Femur (tissue), 1 donor: ENCODE measurements at regions not wholly inside any gene's neighbourhood (a gene's known extent, or its start where the extent isn't known, plus 50 kb on each side); places are given as distances from the start of the nearest gene placed in this dataset.

ENCODE experiments used
- DNase-seq: peaks from one replicate; pipeline ENCODE4 v3.0.0-alpha.2; 2017

DNA sequence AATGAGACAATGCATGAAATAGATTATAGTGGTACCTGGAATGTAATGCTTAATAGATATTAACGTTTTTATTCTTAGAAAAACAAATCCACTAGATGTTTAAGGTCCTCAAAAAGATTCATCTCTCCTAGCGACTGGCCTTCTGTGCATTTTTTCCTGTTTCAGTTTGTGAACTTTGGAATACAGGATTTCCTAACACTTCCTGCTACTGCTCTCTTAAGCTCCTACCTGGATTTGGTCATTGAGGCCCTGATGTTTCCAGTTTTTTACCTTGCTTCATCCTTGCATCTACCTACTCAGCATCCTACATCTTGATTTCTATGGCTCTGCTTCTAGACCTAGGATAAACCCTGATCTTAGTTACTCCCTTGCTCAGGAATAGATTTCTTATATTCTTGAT, 188.4 kb downstream of the ABCC12 start:
- no peak for DNase-seq

DNA sequence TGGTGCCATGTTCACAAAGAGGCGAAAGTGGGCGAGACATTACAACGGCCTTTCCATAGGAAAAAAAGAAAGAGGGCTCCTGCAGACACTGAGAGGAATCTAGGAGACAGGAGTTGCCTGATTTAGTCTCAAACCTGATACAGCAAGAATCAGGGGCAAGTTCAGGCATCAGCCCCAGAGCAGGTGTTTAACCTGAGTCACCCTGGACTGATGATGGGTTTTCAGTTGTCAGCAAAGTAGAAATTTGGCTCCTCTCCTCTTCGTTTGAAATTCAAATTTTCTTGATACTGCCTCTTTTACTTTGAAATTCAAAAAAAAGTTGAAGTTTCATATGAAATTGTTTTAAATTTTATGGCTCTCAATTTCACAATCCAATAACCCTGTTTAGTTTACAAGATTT, 189.5 kb downstream of the ABCC12 start:
- DNase-seq, result no peak

- DNase-seq, result no peak
Measured at GRCh38 chr16:47965439-47965838, 190.4 kb downstream of the ABCC12 start.

DNA sequence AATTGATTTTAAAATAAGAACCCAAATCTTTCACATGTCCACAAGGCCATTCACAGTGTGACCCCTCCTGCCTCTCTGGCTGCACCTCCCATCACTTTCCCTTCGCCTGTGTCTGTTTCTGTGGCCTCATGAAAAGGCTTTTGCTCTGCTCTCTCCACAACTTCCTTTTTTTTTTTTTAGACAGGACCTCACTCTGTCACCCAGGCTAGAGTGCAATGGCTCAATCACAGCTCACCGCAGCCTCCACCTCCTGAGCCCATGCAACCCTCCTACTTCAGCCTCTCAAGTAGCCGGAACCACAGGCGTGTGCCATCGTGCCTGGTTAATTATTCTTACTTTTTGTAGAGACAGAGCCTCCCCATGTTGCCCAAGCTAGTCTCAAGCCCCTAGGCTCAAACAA, 197.1 kb downstream of the ABCC12 start:
- DNase-seq, result no peak

GRCh38 chr16:47956916-47957315, 198.9 kb downstream of the ABCC12 start:
- DNase-seq, result no peak

DNA sequence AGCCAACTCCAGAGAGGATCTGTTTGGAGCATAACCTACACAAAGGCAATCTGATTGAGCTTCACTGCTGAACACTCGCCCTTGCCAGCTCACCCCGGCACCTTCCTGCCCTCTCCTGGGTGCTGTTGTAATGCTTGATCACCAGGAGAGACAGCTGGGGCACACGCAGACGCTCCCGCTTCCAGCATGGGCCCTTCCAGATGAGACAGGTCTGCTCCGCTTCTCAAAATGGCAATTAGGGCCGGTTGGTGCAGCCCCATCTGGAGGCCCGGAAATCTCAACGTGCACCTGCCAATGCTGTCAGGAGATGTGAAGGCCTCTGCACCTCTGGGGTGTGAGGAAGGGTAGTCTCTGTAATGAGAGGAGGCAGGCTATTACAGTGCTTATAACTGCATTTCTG, 206.1 kb downstream of the ABCC12 start:
- DNase-seq, result no peak

DNA sequence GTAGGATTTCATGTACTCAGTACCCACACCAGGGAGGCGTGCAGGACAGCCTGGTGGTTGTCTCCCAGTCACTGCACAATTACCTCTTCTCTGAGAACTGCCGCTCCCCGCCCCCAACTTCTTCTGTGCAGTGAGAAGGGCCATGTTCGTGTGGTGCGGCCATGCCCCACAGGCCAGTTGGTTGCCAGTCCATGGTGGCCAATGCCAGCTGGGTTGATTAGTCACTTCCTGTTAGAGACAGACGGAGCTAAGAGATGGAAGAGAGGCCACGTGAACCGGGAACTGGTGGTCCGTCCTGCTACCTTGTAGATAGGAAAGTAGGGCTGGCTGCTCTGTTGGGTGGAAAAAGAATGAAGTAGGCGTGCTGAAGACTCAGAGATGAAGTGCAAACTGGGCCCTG, 206.5 kb downstream of the ABCC12 start:
- no peak for DNase-seq

DNA sequence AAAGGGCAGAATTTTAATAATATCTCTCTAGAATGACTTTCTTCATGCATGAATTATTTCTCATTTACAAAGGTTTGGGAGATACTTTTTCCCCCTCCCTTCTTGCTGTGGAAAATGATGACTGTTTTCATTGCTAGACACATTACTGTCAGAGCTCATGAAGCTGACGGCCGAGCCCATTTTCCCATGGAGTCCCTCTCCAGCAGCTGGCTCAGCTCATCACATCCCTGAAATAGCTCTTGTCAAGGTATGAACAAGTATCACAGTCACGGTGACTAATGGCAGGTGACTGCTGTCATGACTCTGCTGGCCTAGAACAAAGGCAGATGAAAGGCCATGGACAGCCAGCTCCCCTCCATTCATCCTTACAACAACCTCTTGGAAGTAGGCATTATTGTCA, 208.1 kb downstream of the ABCC12 start:
- DNase-seq, result no peak

- DNase-seq, result no peak
Measured at GRCh38 chr16:47946092-47946491, 209.7 kb downstream of the ABCC12 start.

DNA sequence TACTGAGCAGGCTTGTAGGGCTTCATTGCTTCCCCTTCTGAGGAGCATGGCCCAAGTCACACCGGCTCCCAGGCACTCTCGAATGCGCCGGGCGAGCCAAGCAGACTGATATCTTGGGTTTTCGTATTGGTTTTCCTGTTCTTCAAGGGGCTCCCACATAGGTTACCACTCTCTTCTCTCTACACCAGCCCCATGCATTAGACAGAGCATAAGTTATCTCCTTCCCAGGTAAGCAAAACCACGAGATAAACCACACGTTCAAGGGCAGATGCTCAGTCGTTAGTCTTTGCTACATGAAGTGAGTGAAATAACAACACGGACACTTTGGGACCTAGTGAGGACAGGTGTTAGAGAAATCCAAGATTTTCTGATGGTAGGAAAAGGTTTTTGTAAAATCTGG, 211.2 kb downstream of the ABCC12 start:
- DNase-seq, result no peak

DNA sequence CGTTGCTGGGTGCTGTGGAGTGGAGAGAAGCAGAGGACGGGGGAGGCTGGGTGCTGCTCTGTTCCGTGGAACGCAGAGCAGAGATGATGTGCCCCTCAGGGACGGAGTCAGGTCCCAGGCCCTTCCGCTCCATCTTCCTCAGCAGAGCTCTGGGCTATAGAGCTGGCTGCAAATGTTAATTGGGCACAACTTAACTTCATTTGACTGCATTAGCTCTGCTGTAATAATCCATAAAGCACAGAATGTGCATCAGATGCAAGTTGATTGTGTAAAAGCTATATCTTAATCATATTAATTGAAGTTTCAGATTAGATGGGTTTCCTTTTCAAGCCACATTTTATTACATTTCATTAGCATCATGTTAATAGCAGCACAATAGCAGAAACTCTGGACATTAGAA, 212.6 kb downstream of the ABCC12 start:
- no peak for DNase-seq

DNA sequence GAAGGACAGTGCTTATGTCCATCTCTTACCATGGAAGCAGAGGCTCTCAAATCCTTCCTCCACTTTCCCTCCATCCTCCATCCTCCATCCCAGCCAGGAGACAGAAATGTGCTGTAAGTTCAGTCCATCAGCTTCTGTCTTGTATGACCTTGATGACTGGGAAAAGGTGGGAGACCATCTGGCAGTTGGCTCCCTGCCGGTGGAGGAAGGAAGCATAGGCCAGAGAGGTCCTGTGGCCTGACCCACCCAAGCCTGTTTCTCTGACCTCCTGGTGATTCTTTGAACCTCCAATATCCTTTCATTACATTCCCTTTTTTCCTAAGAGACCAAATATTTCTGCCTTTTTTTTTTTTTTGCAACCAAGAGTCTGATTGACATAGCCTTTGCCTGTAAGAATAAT, 215.3 kb downstream of the ABCC12 start:
- no peak for DNase-seq

GRCh38 chr16:47939680-47940079, 216.1 kb downstream of the ABCC12 start:
- no peak for DNase-seq

DNA sequence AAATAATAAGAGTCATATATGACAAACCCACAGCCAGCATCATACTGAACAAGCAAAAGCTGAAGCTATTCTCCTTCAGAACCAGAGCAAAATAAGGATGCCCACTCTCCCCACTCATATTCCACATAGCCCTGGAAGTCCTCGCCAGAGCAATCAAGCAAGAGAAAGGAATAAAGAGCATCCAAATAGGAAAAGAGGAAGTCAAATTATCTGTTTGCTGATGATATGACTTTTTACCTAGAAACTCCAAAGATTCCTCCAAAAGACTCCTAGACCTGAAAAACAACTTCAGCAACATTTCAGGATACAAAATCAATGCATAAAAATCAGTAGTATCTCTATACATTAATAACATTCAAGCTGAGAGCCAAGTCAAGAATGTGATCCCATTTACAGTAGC, 217.5 kb downstream of the ABCC12 start:
- DNase-seq, result no peak

GRCh38 chr16:47928008-47928407, 227.8 kb downstream of the ABCC12 start:
- DNase-seq, result no peak

DNA sequence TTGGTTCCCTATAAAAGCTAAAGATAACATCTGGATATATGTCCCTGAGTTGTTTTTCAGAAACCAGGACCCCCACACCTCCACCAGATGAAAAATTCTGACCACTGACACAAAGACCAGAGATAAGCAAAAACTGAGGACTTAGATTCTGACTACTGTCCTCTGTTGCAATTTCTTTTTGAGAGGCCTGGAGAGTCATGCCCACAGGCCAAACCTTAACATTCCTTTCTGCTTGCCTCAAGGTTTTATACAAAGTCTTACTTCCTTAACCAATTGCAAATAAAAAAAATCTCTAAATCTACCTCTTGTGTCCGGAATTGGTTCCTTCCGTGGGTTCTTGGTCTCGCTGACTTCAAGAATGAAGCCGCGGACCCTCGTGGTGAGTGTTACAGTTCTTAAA, 228.5 kb downstream of the ABCC12 start:
- DNase-seq, result no peak

DNA sequence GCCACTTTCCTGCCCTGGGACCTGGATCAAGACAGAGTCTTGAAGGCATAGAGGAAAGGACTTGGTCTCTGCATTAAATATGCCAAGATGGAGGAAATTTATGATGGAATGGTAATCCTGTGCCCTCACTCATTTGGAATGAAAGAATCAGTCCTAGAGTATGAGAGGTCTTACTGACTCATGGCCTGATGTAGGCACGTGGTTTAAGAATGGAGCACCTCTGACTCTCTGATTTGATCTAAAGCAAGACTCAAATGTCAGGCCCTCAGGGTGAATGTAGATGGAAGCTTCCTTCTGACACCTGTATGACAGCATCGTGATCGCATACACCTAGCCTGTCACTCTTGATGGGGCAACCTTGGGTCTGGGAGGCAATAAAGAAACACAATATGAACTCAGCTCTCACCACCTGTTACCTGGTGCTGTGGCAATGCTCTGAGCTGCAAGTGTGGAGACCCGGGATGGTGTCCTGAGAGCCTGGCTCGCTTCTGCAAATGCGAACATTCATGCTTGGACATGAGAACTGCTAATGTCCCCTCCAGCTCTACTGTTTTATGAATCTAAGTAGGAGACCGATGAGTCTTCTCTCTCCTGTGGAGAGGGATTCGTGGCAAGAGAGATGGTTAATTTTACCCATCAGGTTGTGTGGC, 229.9 kb downstream of the ABCC12 start:
- DNase-seq, result no peak

GRCh38 chr16:47924950-47925349, 230.8 kb downstream of the ABCC12 start:
- no peak for DNase-seq

DNA sequence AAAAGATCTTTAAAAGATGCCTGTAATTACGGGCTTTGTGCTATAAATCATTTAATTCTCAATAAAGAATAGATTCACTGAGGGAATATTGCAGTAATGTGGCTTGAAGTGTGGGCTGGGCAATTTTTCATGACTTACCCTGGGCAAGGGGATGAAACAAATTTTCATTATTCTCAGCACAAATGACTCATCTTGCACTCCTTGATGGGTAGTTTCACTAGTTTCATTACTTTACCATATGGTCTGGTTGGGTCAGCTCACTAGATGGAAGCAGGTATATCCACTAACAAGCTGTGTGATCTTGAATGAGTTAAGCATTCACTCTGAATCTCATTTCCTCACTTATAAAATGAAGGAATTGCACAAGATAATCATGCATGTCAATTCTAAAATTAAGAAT, 234.3 kb downstream of the ABCC12 start:
- DNase-seq, result no peak

GRCh38 chr16:47920709-47921108, 235.1 kb downstream of the ABCC12 start:
- no peak for DNase-seq

- DNase-seq, result no peak
Measured at GRCh38 chr16:47917118-47917517, 238.7 kb downstream of the ABCC12 start.

- no peak for DNase-seq
Measured at GRCh38 chr16:47916266-47916665, 239.5 kb downstream of the ABCC12 start.

DNA sequence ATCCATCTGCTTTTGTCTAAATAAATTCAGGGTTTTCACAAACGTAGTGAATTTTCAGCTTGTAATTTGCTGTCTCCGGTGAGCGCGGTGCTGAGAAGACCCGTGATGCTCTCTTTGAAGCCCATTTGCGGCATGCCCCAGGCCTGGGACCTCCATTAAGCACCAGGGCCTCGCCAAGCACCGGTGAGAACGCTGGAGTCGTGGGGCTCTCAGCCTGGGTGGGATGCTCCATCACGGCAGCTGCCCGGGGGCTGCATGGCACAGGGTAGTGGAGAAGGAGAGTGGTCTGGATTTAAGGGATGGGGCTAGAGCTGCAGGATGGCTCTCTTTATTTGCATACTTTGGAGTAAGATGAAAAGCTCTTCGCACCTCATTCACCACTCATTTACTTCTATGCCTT, 248.7 kb downstream of the ABCC12 start:
- DNase-seq, result no peak

DNA sequence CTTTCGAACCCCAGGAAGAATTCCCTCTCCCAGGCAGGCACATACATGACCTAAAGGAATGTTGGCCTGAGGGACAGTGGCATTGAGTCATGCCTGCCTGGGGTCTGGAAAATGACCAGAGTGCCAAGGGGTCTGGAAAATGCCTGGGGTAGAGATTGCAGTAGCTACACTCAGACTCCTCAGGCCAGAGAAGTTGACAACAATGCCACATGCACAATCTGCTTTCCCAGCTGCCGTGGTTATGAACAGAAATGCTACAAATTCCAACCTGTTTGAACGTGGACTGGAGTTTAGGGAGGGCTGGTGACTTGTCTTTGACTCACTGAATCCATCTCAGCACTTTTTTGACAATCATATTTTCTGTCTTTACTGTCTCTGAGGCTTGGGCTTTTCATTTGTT, 250.0 kb downstream of the ABCC12 start:
- DNase-seq, result no peak

DNA sequence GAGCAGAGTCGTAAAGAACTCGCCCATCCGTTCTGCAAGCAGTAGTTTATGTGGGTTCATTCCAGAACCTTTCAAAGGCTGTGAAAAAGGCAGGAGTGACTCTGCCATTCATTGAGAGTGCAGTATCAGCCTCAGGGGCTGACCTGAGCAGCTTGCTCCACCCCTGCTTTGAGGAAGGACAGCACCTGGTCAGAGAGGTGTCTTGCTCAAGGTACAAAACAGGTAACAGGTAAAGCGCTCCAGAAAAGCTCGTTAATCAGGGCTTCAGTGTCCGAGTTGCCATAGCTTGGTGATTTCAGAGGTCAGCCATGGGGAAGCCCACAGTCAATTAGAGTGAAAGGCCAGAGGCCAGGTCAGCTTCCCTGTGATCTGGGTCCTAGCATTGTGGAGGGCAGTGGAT, 251.1 kb downstream of the ABCC12 start:
- DNase-seq, result no peak

DNA sequence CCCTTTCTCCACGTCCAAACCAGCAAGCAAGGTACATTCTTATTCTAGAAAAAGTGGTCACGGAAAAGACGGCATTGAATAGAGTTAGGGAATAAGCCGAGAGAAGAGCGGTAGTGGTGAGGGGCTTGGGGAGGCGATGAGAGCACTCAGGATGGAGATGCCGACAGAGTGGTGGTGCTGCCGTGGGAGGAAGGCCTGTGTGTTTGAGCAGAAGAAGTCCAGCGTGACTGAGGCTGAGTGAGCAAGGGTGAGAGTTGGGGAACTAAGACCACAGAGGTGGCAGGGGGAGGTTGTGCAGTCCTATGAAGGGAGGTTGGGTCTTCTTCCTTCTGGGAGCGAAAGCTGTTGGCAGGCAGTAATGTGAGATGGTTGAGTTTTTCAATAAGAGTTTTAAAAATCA, 252.3 kb downstream of the ABCC12 start:
- no peak for DNase-seq
